Posterior cingulate gyrus (tissue), 11 donors: ENCODE measurements at regions not wholly inside any gene's neighbourhood (a gene's known extent, or its start where the extent isn't known, plus 50 kb on each side); places are given as distances from the start of the nearest gene placed in this dataset.
"Not testable (repeated sequence)": the region's sequence is repeated elsewhere in the genome, so short reads cannot be mapped to it uniquely, and the experiment has no call there.

Source experiments
- DNase-seq, 10 donors: peaks; one replicate each; pipeline versions ENCODE4 v3.0.0 to v3.0.0-alpha.2; 2020 to 2021; ENCODE audit warnings: mixed read lengths in 3 of 10
- intact Hi-C: fragments of 100-400 bp; cut with DNase I; formaldehyde crosslinking; loops from one replicate; pipeline ENCODE4 v1.15.1; 2023

GRCh38 chr16:85283305-85284050 is 171.2 kb upstream of the CIBAR2 start:
- intact Hi-C loops: no loop called here
- DNase-seq: no peak

GRCh38 chr16:85284141-85284817 is 172.0 kb upstream of the CIBAR2 start:
- intact Hi-C loops: no loop called here
- DNase-seq: peak in 4 of 10 donors; percentile 19 to 93 (median 62)

- intact Hi-C loops: no loop called here
- no peak for DNase-seq
These were observed 173.4 kb upstream of the CIBAR2 start for GRCh38 chr16:85285681-85286065.

GRCh38 chr16:85286066-85286831 is 174.0 kb upstream of the CIBAR2 start:
- intact Hi-C loops: no loop called here
- peak; percentile 77 to 98 (median 89) for DNase-seq

GRCh38 chr16:85286951-85287814 is 174.9 kb upstream of the CIBAR2 start:
- intact Hi-C loops: no loop called here
- DNase-seq: peak; percentile 52 to 97 (median 76)

- intact Hi-C loops, DNase-seq: not testable (repeated sequence)
These were observed 175.5 kb upstream of the CIBAR2 start for GRCh38 chr16:85287815-85288109.

- DNase-seq: no peak
- intact Hi-C loops: no loop called here
These were observed 176.1 kb upstream of the CIBAR2 start for GRCh38 chr16:85288341-85288868.

- no peak for DNase-seq
- intact Hi-C loops: no loop called here
These were observed 176.8 kb upstream of the CIBAR2 start for GRCh38 chr16:85288869-85289660.

GRCh38 chr16:85289760-85290625 is 177.7 kb upstream of the CIBAR2 start:
- DNase-seq: no peak
- intact Hi-C loops: no loop called here

- no peak for DNase-seq
- intact Hi-C loops: no loop called here
These were observed 178.5 kb upstream of the CIBAR2 start for GRCh38 chr16:85290626-85291301.

GRCh38 chr16:85291302-85292148 is 179.3 kb upstream of the CIBAR2 start:
- intact Hi-C loops: no loop called here
- peak; percentile 40 to 96 (median 61) for DNase-seq

- no peak for DNase-seq
- intact Hi-C loops: no loop called here
These were observed 181.2 kb upstream of the CIBAR2 start for GRCh38 chr16:85293458-85293857.

GRCh38 chr16:85293904-85294642 is 181.8 kb upstream of the CIBAR2 start:
- no peak for DNase-seq
- intact Hi-C loops: no loop called here

GRCh38 chr16:85294810-85295508 is 182.7 kb upstream of the CIBAR2 start:
- no peak for DNase-seq
- intact Hi-C loops: no loop called here

GRCh38 chr16:85296859-85297660 is 184.8 kb upstream of the CIBAR2 start:
- DNase-seq: peak in 5 of 10 donors; percentile 51 to 92 (median 70)
- intact Hi-C loops: no loop called here
